ENCODE measurements at regions not wholly inside any gene's neighbourhood (a gene's known extent, or its start where the extent isn't known, plus 50 kb on each side); places are given as distances from the start of the nearest gene placed in this dataset.

DNA sequence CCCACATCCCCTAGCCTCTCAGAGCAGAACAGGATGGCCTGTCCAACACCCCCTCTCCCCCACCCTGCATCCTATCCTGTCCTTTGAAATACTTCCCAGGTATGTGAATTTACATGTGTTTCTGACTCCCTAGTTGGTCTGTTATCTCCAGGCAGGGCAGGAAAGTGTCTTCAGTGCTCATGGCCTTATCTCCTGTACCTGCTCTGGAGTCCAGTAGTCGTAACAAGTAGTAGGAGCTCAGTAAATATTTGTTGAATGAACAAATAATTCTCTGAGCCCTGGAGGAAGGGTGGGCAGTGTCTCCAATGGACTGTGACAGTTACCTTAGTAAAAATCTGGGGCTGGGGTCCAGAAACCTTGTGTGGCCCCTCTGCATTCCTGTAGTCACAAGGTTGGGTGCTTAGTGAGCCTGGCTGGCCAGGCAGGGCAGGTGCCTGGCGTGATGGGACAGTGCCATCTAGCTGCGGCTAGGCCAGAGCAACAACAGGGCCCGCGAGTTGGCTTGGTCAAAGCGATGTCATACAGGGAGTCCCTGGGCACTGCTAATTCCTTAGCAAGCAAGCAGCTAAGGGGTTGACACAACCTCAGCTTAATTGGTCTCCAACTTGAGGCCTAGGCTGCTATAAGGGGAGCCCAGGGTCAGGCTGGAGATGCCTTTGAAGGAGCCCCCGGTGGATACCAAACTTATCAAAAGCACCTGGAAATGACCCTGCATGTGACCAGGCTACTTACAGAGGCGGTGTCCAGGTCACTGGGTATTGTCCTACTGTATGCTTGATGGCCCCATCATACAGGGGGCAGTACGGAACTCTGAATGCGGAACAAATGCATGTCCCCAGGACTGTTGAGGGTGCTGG lies 89.0 kb upstream of the PPM1J start:
- TF ChIP-seq, protein P1, sequence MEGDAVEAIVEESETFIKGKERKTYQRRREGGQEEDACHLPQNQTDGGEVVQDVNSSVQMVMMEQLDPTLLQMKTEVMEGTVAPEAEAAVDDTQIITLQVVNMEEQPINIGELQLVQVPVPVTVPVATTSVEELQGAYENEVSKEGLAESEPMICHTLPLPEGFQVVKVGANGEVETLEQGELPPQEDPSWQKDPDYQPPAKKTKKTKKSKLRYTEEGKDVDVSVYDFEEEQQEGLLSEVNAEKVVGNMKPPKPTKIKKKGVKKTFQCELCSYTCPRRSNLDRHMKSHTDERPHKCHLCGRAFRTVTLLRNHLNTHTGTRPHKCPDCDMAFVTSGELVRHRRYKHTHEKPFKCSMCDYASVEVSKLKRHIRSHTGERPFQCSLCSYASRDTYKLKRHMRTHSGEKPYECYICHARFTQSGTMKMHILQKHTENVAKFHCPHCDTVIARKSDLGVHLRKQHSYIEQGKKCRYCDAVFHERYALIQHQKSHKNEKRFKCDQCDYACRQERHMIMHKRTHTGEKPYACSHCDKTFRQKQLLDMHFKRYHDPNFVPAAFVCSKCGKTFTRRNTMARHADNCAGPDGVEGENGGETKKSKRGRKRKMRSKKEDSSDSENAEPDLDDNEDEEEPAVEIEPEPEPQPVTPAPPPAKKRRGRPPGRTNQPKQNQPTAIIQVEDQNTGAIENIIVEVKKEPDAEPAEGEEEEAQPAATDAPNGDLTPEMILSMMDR (IDR thresholded peaks at IDR 0.05): peak; percentile 32 to 96 (median 84)
- TF ChIP-seq POLR2A (IDR thresholded peaks at IDR 0.05): no peak

Data from thyroid gland (tissue), 4 donors.